ENCODE measurements at regions not wholly inside any gene's neighbourhood (a gene's known extent, or its start where the extent isn't known, plus 50 kb on each side); places are given as distances from the start of the nearest gene placed in this dataset.

GRCh38 chr9:135033487-135033886 is 54.0 kb upstream of the OLFM1 start:
- Histone ChIP-seq H3K4me1 (ENCODE audit: control insufficient read depth, insufficient read depth, low read length) (no peaks in the 10 kb centered on the region), H3K9ac (ENCODE audit: low read depth, low read length) (no peak overlapping the region), H3K9me3 (replicated peaks; ENCODE audit: low read length) (no peaks in the 10 kb centered on the region), H3K4me2 (ENCODE audit: low read length) (no peak overlapping the region), H3K27me3 (ENCODE audit: control insufficient read depth, insufficient read depth, low read length) (peaks cover 18% of the 10 kb centered on the region), H3K36me3 (ENCODE audit: insufficient read depth, low read length) (no peaks in the 10 kb centered on the region), H3K4me3 (ENCODE audit: low read length) (no peak overlapping the region)

- Histone ChIP-seq H3K36me3 (ENCODE audit: insufficient read depth, low read length) (no peaks in the 10 kb centered on the region), H3K4me2 (ENCODE audit: low read length) (no peak overlapping the region), H3K9ac (ENCODE audit: low read depth, low read length) (no peak overlapping the region), H3K4me1 (ENCODE audit: control insufficient read depth, insufficient read depth, low read length) (no peaks in the 10 kb centered on the region), H3K9me3 (replicated peaks; ENCODE audit: low read length) (no peaks in the 10 kb centered on the region), H3K4me3 (ENCODE audit: low read length) (no peak overlapping the region), H3K27me3 (ENCODE audit: control insufficient read depth, insufficient read depth, low read length) (peaks cover 18% of the 10 kb centered on the region)
Measured at GRCh38 chr9:135034106-135034505, 53.4 kb upstream of the OLFM1 start.

DNA sequence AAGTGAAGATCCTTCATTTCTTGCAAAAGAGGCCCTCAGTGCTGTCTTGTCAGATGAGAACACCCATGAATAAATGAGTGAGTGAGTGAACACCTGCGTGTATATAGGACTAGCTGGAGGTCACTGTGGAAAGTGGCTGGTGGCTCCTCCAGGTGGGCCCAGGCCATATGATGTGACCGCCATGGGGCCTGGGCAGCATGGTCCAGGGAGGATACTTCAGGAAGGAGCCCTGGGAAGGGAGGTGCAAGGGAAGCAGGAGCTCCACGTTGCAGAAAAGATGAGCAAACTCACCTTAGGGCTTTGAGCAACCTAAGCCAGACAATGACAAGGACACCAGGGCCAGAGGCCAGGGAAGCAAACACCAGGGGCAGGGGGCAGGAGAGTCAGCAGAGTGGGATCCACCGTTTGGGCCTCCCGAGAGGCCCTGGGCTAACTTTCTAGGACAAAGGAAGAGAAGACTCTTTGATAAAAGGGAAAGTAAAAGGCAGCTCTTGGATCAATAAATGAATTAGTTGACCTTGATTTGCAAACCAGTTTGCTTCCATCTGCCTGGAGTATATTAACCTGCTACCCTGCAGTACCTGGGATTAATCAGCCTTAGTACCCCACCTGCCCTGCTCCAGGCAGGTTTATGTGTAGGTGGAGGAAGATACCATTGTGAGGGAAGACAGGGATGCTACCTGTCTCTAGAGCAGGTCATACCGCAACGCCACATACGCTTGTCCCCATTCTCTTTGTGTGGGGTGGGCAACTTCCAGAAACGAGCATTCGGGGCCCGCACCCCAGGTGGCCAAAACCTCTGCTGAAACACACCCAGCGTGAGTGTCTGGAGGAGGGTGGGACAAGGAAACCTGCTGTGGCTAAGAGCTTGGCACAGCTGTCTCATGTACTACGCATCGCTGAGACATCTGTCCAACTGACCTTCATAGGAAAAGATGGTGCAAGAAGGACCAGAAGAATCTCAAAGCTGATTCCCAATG is 51.4 kb upstream of the OLFM1 start:
- Histone ChIP-seq H3K9ac (ENCODE audit: low read depth, low read length) (no peak overlapping the region), H3K9me3 (replicated peaks; ENCODE audit: low read length) (no peaks in the 10 kb centered on the region), H3K4me2 (ENCODE audit: low read length) (no peak overlapping the region), H3K27me3 (ENCODE audit: control insufficient read depth, insufficient read depth, low read length) (peaks cover 25% of the 10 kb centered on the region), H3K4me1 (ENCODE audit: control insufficient read depth, insufficient read depth, low read length) (no peaks in the 10 kb centered on the region), H3K36me3 (ENCODE audit: insufficient read depth, low read length) (no peaks in the 10 kb centered on the region), H3K4me3 (ENCODE audit: low read length) (no peak overlapping the region)

DNA sequence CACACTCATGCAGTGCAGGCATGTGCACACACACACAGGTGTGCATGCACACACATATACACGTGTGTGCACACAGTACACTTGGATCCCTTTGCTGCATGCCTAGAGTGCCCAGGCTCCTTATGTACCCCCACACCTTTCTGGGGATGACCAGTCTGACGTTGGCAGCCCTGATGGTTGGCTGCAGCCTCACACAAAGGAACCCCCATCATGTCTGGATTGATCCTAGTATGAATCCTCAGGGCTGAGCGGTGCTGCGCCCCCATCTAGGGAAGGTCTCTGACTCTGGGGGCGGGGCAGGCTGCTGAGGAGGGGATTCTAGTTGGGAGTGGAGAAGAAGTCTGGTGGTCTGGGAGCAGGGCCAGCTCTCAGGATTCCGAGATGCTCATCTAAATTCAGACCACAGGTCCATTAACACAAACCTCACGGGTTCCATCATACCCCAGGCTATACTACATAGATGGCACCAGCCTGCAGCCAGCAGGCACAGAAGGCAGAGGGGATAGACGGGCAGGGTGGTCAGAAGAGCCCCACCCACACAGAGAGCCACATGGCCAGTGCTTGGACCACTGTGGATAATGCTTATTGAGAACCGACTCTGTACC is 50.5 kb upstream of the OLFM1 start:
- Histone ChIP-seq H3K27me3 (ENCODE audit: control insufficient read depth, insufficient read depth, low read length) (peaks cover 25% of the 10 kb centered on the region), H3K4me1 (ENCODE audit: control insufficient read depth, insufficient read depth, low read length) (no peaks in the 10 kb centered on the region)

GRCh38 chr9:135037521-135038250 is 49.8 kb upstream of the OLFM1 start:
- H3K4me1 ChIP-seq (ENCODE audit: control insufficient read depth, insufficient read depth, low read length): no peaks in the 10 kb centered on the region
- no peak overlapping the region for H3K9ac ChIP-seq (ENCODE audit: low read depth, low read length)
- H3K27me3 ChIP-seq (ENCODE audit: control insufficient read depth, insufficient read depth, low read length): peaks cover 25% of the 10 kb centered on the region
- no peak overlapping the region for H3K4me3 ChIP-seq (ENCODE audit: low read length)
- no peak overlapping the region for H3K4me2 ChIP-seq (ENCODE audit: low read length)
- H3K36me3 ChIP-seq (ENCODE audit: insufficient read depth, low read length): no peaks in the 10 kb centered on the region
- H3K9me3 ChIP-seq (replicated peaks; ENCODE audit: low read length): no peaks in the 10 kb centered on the region

More for the DNA sequence above, 50.5 kb upstream of the OLFM1 start:
- H3K4me3 ChIP-seq (ENCODE audit: low read length): no peak overlapping the region
- H3K9ac ChIP-seq (ENCODE audit: low read depth, low read length): no peak overlapping the region
- H3K36me3 ChIP-seq (ENCODE audit: insufficient read depth, low read length): no peaks in the 10 kb centered on the region
- no peak overlapping the region for H3K4me2 ChIP-seq (ENCODE audit: low read length)
- H3K9me3 ChIP-seq (replicated peaks; ENCODE audit: low read length): no peaks in the 10 kb centered on the region

Measured in skeletal muscle satellite cell (primary cell).